ENCODE measurements at regions not wholly inside any gene's neighbourhood (a gene's known extent, or its start where the extent isn't known, plus 50 kb on each side); places are given as distances from the start of the nearest gene placed in this dataset.

DNA sequence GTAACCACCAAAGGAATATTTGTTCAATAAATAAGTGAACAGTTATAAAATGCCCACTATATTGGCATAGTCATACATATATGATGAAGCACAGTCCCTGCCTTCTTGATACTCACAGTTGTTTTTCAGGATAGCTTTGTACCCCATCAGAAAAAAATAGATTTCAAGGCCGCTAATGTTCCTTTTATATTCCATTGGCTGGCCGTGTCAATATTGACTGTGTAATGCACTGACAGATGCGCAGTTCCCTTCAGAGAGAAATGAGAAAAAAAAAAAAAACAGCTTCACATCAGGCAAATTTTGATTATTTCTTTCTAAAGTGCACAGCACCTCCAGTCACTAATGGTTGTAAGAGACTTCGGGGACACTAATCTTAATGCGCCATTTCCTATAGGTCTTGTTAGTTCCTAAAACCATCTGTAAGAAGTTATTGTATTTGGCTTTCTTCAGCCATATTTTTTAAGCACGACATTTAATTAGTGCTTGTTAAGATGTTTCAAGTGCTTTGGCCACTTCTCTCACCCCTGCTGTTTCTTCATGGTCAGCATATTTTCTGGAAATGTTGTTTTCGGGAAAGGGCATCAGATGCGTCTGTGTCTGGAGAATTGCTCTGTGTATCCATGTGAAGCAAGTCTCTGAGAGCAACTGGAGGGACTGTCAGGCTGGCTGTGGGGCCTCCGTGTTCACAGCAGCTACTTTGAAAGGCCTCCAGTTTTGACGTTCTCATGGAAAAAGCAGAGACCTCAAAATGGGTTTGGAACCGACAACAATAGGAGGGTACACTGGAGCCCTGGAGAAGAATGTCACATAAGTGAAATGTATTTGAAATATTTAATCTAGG, 378.3 kb downstream of the MTX2 start:
- TF ChIP-seq, protein P1, sequence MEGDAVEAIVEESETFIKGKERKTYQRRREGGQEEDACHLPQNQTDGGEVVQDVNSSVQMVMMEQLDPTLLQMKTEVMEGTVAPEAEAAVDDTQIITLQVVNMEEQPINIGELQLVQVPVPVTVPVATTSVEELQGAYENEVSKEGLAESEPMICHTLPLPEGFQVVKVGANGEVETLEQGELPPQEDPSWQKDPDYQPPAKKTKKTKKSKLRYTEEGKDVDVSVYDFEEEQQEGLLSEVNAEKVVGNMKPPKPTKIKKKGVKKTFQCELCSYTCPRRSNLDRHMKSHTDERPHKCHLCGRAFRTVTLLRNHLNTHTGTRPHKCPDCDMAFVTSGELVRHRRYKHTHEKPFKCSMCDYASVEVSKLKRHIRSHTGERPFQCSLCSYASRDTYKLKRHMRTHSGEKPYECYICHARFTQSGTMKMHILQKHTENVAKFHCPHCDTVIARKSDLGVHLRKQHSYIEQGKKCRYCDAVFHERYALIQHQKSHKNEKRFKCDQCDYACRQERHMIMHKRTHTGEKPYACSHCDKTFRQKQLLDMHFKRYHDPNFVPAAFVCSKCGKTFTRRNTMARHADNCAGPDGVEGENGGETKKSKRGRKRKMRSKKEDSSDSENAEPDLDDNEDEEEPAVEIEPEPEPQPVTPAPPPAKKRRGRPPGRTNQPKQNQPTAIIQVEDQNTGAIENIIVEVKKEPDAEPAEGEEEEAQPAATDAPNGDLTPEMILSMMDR (IDR thresholded peaks at IDR 0.05; ENCODE audit: low read depth, low read length, missing control alignments): no peak
- H3K4me3 ChIP-seq (ENCODE audit: low read depth, low read length): no peak overlapping the region
- in situ Hi-C loops (cut with HindIII; ENCODE audit: low sequenced_read_pairs): no loop called here
- no peak for DNase-seq (ENCODE audit: low read depth)

DNA sequence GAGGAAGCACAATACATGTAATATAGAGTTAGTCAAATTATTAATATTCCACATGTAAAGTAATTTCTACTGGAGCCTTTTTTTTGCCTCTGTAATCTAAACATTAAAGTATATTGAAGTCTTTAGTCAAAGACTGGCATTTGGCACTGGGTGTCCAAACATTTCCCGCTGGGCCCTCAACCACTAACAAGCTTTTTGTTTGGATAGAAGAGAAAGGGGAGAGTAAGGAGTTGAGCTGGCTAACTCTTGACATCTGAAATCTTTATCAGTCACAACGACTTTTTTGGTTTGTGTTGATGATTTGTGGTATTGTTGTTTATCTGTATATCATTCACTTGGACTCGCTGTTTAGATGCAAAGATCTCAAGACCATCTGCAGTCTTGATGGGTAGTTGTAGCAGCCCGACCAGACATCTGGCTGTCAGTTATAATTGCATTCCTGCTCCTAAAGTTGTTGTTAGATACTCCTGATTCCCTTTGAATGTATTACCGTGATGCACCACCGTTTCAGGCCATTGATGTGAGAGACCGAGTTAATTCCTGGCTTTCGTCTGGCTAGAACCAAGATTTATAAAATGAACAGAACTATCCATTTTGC, 379.6 kb downstream of the MTX2 start:
- no peak for DNase-seq (ENCODE audit: low read depth)
- H3K4me3 ChIP-seq (ENCODE audit: low read depth, low read length): no peak overlapping the region
- in situ Hi-C loops (cut with HindIII; ENCODE audit: low sequenced_read_pairs): no loop called here
- TF ChIP-seq, protein P1 (IDR thresholded peaks at IDR 0.05; ENCODE audit: low read depth, low read length, missing control alignments): no peak

DNA sequence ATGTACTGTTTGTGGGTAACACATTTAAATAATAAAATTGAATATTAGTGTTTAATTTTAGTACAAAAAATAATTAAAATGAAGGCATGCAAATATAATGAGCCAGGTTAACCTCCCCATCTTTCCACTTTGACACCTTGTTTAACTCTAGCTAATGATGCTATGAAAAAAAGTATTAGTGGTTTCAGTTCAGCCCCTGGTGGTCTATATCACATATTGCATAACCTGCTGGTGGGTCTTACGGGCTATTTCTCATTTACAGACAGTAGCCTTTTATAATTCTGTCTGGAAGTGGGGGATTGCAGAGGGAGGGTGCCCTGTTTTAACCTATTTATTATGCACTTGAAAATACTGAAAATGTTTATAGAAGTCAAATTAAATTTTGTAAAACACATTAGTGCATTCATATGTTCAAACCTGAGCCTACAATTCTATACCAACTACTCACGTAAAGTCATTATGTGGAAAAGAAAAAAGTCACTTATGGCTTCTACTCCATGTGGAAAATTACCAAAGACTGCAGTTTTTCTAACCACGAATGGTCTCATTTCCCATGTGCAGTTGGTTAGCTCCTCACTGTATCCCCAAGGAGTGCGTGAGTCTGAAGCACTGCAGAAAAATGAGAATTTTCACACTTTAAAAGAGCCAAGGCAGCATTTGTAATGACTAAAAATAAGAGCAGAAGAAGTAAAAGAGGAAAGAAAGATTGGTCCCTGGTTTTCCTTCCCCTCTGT, 381.0 kb downstream of the MTX2 start:
- H3K4me3 ChIP-seq (ENCODE audit: low read depth, low read length): no peak overlapping the region
- no peak for DNase-seq (ENCODE audit: low read depth)
- in situ Hi-C loops (cut with HindIII; ENCODE audit: low sequenced_read_pairs): loop anchor here (25.0 kb wide), 1 partner anchor 487 kb away; no protein-coding TSS in a partner anchor
- TF ChIP-seq, protein P1 (IDR thresholded peaks at IDR 0.05; ENCODE audit: low read depth, low read length, missing control alignments): peak; percentile 24

DNA sequence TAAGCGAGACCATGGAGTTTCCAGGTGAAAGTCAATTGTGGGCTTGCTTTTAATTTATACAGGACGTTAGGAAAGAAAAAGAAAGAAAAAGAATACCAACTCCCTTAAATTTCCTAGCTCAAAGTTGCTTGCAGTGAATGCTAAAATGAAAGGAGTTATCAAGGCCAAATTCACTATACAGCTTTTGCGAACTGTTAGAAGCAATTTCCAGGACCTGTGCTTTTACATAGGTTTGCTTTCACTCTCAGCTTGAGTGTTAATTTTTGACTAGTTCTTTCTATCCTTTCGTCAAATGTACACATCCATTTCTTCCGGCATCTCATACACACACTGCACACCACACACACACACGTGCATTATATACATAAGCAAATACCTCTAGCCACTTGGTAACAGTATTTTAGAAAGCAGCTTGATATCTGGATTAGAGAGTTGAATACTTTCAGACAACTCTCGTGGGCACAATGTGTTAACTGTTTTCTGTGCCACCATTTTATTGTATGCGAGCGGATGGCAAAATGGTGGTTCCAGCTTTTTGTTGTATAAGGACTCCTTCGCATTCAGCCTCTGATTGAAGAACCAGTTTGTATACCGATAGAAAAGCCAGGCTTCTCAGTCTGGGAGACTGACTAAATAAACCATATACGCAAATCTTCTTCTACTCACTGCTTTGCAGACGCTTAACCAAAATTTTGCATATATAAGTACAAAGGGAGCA, 381.8 kb downstream of the MTX2 start:
- TF ChIP-seq, protein P1 (IDR thresholded peaks at IDR 0.05; ENCODE audit: low read depth, low read length, missing control alignments): no peak
- H3K4me3 ChIP-seq (ENCODE audit: low read depth, low read length): no peak overlapping the region
- no peak for DNase-seq (ENCODE audit: low read depth)
- in situ Hi-C loops (cut with HindIII; ENCODE audit: low sequenced_read_pairs): loop anchor here (25.0 kb wide), 1 partner anchor 486 kb away; no protein-coding TSS in a partner anchor

DNA sequence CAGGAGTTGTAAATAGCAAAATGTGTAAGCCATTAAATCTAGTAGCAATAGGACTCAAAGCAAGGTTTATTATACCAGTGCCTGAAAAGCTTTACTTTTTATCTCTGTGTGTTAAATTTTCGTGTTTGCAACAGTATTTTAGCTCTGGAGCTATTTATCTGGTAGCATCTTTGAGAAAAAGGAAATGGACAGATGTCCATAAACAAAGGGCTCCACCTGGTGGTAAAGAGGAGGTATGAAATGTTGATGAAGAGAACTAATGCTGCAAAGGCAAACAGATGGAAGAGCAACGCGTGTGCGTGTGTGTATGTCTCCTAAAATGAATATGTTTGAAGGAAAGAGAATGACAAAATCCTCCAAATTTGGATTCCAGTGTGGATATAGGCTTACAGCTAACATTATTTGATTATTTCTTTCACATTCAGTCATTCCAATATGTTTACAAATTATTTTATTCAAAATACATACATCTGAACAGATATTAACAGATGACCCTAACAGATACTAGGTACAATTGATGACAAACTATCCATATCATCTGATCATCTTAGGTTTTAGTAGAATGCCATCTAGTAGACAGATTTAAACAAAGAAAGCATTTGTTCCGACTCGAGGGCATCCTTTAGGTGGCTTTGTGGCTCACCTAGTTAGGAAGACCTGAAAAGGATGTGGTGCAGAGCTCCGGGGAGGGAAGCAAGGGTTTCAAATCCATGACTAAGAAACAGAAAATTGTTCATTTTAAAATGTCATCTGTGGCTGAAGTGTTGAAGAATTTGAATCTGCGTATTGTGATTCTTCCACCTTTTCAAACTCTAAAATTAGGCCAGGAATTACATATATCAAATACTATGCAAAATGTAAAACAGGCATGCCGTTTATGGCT, 383.3 kb downstream of the MTX2 start:
- H3K4me3 ChIP-seq (ENCODE audit: low read depth, low read length): no peak overlapping the region
- TF ChIP-seq, protein P1 (IDR thresholded peaks at IDR 0.05; ENCODE audit: low read depth, low read length, missing control alignments): peak; percentile 74
- in situ Hi-C loops (cut with HindIII; ENCODE audit: low sequenced_read_pairs): loop anchor here (25.0 kb wide), 1 partner anchor 485 kb away; no protein-coding TSS in a partner anchor
- peak; percentile 5 for DNase-seq (ENCODE audit: low read depth)

All from astrocyte of the cerebellum (primary cell).